HG03066 (cell line): ENCODE measurements at regions not wholly inside any gene's neighbourhood (a gene's known extent, or its start where the extent isn't known, plus 50 kb on each side); places are given as distances from the start of the nearest gene placed in this dataset.

Source experiments
- ATAC-seq: cut with Tn5 transposase; IDR thresholded peaks from one replicate; pipeline ENCODE4 v1.9.1; 2021; ENCODE audit warnings: low read depth; ENCODE audit not compliant: unreplicated experiment

DNA sequence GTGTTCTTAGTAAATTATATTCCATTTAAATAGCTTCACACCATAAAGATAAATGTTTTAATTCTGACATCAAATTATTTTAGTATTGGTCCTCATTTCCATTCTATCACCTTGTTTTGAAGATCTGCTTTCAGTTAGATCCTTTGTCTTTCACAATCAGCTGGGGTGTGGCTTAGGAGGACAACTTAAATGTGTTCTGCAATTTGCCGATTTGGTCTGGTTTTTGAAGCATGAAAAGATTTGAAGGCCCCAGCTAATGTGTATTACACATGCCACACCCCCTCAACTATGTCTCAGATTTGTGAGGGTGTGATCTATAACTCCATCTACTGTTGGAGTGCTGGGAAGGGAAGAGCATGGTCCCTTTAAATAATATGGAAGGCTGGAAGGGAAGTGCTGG is 516.1 kb upstream of the GOLIM4 start:
- ATAC-seq = no peak

DNA sequence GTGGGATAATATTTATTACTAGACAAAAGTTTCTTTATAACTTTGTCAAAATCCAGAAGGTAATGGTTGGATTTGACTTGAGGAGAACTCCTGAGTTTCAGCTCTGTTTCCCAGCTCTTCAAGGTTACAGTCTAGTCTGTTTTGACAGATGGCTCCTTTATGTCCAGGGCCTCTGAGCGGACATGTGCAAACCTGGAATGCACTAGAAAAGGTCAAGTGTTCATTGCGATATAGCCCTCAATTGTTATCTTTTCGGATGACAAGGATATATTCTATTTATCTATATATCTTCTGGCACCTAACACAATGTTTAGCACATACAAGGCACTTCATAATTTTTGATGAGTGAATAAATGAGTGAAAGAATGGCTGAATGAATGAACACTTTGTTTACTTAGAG is 513.2 kb upstream of the GOLIM4 start:
- no peak for ATAC-seq

DNA sequence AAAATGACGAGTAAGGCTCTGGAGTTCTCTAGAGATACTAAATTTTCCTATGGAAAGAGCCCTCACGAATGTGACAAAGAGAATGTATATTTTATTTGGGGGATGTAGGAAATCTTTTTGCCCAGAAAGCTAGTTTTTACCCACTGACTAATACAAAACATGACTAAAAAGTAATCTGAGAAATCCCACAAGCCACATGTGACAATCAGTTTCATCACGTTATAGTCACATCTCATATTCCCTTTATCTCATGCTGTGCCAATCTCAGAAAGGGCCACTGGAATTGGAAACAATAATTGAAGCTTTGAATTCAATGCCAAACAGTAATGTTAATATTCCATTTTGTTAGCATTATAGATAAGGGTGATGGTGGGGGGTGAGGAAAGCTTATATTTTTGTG is 509.0 kb upstream of the GOLIM4 start:
- no peak for ATAC-seq

DNA sequence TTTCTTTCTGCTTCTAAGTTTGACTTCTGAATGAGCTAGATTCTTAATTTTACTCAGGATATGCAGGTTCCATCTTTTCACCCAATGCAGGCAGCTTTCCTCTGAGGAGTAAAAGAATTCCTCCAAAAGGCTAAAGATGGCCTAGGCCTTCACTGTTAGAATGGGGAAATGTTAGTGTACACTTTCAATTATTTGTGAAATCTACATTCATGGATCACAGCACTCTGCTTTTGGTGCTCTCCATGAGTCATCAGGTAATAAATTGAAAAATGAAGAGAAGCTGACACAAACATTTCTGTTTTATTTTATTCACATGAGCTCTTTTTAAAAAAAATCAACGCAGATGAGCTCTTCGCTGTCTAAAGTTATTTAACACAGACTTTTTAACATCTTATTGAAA is 502.5 kb upstream of the GOLIM4 start:
- ATAC-seq = no peak

DNA sequence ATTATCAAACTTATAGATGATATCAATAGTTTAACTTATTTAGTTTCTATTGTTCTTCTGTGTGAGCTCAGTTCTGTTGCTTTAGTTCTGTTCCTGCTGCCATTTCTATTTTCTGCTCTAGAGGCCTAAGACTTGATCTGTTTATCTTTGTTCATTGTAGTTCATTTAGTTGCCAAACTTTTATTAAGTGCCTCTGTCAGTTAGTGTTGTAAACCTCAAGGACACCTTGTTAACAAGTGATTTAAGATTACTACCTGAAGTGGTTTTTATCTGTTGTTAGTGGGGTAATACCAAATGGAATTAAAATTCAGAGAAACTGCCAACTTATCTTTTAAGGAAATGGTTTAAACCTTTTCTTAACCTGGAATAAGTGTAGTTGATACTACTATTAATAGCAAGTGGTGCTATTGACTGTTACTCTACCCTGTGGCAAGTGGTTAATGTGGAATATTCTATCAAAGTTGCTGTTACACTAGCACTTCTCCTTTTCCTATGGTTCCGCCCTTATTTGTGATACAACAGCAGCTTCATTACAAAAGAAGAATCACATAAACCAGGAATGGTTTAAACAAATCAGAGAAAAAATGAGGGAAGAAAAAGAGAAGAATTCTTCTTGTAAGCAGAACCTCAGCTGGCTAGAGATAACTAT is 500.6 kb upstream of the GOLIM4 start:
- no peak for ATAC-seq

DNA sequence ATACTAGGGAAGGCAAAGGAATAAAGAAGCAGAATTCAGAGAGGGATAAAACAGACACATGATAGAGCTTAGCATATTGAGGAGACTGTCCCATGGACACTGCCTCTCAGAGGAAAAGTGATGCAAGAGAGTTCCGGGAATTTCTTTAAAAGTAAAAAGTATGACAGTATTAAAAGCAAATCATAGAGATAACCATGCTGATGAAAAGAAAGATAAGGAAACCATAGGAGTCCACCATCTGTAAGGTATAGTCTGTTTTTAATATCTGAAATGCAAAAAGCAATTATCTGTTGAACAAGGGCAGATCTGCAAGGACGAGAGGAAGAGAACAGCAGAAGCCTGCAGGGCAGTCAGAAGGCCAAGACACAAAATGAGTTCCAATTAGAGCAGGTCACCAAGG is 495.9 kb upstream of the GOLIM4 start:
- no peak for ATAC-seq

DNA sequence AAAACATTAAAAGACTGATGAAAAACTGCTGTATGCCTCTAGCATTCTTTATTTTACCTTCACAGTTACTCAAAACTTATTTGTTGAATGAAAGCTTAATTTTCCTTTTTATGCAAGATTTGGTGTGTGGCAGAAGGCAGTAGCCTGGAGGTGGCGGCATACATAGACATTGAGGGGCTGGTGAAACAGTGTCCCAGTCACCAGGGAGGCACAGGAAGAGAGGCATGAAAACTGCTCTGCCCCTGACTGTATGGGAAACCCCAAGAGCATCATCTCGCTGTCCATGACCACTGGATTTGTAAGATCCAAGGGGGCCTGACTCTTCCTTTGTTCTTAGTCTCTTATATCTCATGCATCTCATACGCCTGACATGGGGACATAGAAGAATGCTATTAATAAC is 493.7 kb upstream of the GOLIM4 start:
- ATAC-seq = no peak

DNA sequence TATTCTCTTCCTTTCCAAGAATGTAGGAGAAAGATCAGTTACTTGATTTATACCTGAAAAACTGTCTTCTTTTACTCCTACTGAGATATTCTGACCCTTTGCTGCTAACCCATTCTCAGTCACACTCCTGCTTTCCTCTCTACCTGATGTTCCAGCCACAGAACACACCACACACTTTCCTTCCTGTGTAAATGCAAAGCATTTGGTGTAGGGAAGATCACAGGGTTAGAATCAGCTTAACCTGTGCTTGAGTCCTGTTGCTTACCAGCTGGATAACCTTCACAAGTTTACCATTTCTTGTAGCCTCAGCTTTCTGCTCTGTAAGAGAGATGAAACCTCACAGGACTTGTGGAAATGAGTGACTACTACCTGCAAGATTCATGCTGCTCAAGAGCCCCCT is 489.8 kb upstream of the GOLIM4 start:
- no peak for ATAC-seq

DNA sequence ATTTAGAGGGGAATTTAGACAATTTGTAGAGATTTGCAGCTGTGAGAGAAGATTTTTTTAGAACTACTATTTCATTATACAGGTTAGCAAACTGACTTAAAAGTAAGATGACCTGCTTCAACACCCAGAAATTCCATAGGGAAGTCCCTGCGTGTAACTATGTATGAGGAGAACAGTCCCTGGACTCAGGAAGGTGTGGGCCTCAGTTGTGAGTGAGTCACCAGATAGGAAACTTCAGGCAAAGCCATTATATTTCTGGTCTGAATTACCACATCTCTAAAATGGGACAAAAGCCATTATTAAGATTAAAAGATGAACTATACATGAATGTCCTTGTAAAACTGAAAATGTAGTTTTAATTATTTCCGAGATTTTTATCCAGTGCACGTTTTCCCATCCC is 488.3 kb upstream of the GOLIM4 start:
- no peak for ATAC-seq

DNA sequence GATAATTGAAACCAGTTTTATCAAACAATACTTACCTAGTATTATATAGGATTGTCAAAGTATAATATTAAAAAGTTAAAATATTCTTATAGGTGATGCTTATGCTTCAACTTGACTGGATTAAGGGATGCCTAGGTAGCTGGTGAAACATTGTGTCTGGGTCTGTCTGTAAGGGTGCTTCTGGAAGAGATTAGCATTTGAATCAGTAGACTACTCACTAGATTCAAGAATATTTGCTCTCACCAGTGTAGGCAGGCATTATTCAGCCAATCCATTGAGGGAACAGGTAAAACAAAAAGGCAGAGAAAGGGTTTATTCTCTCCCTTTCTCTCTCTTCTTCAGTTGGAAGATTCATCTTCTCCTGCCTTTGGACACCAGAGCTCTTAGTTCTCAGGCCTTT is 486.8 kb upstream of the GOLIM4 start:
- ATAC-seq = no peak

DNA sequence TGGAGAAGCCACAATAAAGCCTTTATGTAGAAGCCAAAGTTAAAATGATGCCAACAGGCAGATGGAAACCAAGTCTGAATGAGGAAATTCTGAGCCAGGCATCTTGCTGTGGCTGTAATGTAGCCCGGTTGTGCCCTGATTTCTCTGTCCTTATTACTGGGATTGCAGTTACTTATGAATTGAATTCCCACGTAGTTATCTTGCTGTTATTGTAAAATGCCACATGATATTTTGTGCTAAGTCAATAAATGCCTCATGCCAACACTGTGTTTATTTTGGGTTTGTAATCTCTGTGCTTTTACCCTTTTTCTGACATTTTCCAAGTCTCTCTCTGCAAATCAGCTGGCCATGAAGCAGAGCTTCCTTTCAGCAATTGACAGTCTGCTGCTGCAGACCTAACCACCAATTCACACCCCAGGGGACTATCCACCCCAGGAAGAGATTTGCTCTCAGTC is 486.1 kb upstream of the GOLIM4 start:
- no peak for ATAC-seq

DNA sequence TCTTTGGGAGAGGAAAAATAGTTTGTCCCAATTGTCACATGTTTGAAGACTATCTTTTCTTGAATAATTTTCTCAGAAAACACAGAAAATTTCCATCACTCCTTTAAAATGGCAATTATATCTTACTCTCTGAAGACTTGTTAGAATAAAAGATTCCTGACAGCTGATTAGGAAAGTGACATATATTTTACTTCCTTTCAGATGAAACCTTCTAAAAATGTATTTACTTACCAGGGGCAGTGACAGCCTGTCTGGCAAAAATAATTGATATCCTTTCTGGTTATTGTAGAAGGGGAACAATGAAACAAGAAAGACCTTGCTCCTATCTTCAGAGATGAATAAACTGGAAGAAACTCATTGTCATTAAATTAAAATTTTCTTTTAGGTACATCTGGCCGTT is 483.3 kb upstream of the GOLIM4 start:
- ATAC-seq = no peak

DNA sequence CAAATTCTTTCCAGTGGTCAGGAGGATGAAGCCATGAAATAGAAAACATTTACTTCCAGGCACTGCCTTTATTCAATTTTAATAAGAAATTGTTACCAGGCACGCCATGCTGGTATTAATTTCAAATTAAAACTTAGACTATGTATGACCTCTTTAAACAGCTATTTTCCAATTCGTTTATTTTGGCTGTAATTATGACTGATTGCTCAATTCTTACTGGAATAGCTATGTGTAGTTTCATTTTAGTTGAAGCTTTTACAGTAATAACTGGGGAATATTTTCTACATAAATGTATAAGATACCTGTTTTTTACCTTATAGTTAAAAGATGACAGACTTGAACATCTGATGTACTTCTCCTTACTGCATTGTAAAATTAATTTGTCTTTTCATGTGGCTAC is 480.0 kb upstream of the GOLIM4 start:
- ATAC-seq = no peak

DNA sequence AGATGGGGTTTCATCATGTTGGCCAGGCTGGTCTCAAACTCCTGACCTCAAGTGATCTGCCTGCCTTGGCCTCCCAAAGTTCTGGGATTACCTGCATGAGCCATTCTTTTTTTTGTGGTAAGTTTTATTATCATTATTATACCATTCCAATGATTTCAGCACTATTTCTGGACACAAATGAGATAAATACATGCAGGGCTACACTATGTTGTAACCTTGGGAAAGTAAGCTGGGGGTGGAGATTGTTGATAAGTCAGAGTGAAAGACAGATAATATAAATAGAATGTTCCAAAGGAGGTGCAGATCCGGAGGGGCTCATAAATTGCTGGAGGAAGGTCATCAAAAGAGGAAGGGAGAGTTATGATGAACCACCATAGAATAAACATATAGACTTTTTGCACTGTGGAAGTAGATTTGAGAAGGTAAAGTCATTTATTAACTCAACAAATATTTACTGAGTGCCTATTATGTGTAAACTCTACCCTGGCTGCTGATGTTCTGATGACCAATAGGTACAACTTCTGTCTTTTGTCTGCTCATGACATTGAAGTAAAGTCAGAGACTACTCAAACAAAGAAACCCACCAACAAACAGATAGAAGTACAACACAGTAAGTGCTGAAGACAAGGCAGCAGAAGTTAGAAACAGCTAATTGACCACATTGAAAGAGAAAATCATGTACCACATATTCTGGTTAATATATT is 478.9 kb upstream of the GOLIM4 start:
- ATAC-seq = no peak

DNA sequence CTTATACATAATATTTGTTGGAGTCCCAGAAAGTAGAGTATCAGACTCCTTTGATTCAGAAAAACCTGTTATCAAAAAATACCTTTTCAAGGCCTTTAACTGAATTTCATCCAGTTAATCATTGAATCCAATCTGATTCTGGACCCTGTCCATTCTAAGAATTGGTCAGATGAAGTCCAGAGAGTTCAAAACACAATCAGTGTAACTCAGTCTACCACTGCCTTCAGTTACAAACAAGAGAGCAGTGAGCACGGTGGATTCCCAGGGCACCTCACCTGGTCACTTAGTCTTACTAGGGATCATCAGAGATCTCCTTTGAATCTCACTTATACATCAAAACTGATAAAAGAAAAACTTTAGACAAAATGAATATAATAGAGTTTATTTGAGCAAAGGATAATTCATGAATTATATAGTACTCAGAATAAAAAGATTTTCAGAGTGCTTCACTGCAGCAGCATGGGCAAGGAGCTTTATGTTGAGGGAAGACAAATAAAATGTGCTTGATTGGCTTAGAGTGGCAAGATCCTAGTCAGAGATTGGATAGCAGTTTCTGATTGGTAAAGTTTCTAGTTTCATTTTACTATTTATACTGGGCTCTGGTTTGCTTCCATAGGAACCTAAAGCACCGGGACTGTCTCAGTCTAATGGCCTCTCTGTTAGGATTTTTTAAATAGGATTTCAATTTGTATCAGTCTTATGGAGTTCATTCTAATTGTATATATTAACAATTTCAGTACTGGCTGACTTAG is 474.9 kb upstream of the GOLIM4 start:
- no peak for ATAC-seq

DNA sequence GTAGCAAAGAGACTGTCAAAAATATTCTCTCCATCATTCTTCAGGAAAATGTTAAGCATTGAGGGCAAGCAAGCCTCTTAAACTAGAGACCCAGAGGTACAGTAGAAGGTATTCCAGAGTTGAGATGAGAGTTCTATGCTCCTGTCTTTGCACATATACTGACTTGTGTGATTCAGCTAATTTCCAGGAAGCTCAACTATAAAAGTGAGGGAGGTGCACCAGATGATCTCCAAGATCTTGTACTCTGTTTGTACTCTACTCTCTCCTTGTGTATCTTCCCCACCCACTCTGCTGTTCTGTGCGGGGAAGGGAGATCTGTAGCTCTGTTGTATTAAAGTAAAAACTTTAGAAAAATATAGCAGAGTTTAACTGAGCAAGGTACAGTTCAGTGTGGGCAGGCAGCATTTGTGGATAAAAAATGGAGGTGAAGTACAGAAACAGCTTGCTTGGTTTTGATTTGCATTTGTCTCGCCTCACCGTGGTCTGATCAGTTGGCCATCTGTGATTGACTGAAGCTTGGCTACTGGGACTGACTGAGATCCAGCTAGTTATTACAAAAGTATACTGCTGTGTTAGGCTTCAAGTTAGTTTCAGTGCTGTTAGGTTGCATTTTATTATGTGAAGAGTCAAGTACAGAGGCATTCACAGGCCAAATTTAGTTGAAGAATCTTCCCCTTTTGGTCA is 463.1 kb upstream of the GOLIM4 start:
- no peak for ATAC-seq

DNA sequence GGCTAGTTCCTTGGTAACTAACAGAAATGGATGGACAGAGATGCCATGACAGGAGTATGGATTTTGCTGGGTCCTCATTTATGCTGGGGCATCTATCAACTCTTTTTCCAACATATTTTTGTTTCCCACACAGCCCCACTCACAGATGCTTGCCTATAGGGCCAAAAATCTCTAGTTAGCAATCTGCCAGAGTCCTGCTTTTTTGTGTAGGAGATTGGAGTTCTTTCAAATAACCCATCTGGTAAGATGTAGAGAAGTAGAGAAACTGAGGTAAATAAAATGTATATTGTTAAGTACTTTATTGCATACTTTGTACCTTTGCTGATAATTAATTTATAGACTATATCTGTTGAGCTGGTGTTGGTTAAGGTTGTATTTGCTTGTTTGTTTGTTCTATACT is 456.5 kb upstream of the GOLIM4 start:
- no peak for ATAC-seq

DNA sequence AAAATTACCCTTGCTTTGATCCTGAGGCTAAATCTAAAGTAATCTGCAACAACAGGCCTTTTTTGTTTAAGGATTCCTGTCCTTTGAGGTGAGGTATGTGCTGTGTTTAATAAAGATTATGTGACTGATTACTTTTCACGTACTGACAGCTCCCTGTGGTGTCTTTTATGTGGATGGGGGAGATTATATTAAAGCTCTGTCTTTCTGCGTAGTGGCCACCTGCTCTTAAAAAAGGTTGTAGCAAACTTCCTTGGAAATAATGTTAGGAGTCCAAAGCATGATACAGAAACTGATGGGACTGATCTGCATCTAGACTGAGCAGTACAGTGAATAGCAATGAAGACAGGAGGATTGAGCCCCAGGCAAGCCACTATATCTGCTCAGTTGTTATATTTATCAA is 453.0 kb upstream of the GOLIM4 start:
- ATAC-seq = no peak

DNA sequence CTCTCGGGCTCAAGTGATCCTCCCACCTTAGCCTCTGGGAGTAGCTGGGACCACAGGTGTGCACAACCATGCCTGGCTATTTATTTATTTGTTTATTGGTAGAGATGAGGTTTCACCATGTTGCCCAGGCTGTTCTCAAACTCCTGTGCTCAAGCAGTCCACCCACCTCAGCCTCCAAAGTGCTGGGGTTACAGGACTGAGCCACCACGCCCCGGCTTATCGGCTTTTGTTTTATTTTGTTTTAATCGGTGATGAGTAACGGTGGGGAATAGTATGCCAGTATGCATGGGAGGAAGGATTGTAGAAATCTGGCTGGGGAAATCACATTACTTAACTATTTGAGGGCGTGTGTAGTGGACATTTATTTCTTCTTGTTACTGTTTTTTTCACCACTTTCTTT is 451.0 kb upstream of the GOLIM4 start:
- ATAC-seq = no peak

DNA sequence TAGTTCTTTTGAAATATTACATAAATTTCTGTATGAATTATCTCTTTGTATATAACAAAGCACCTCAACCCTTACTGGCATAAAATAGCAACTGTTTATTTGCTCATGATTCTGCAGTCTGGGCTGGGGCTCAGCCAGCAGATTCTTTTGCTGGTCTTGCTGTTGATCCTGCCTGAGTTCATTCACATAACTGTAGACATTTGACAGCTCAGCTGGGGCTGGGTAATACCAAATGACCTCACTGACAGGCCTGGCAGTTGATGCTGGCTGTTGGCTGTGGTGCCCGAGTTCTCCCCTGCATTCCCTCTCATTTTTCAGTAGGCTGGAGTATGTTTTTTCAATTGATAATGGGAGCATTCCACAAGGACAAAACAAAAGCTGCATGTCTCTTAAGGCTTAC is 449.9 kb upstream of the GOLIM4 start:
- ATAC-seq = no peak
